ENCODE measurements at regions not wholly inside any gene's neighbourhood (a gene's known extent, or its start where the extent isn't known, plus 50 kb on each side); places are given as distances from the start of the nearest gene placed in this dataset.

DNA sequence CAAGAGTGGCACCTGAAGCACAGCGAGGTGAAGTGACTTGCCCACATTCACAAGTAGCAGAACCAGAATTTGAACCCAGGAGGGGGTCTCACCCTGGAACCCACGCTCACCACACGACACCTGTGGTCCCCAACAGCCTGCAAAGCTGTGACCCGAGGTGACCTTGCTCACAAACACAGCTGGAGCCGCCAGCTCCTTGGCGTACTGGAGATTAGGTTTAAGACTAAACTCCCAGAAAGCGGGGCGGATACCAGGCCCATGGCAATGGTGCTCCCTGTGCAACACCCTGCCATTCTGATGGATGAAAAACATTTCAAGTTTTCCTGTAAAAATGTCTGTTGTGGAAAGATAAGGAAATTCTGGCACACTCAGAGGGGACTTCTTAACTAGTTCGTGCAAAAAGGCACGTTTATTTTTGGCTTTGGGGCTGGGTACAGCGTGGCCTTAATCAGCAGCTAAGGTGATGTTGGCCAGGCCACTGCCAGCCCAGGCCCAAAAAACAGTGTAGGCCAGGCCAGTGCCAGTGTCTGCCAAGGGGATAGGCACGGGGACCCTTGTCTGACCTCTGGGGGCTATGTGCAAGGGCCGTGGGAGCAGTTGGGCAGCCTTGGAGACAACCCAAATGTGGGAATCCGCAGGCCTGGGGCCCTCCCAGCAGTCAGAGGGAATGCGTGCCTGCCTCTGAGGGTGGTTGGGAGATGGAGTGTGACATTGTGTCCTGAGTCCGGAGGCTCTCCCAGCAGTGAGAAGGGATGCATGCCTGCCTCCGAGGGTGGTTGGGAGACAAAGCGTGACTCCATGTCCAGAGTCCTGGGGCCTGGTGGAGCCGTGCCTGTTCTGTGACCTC, 185.0 kb upstream of the HS6ST1 start:
- TF ChIP-seq, protein P1, sequence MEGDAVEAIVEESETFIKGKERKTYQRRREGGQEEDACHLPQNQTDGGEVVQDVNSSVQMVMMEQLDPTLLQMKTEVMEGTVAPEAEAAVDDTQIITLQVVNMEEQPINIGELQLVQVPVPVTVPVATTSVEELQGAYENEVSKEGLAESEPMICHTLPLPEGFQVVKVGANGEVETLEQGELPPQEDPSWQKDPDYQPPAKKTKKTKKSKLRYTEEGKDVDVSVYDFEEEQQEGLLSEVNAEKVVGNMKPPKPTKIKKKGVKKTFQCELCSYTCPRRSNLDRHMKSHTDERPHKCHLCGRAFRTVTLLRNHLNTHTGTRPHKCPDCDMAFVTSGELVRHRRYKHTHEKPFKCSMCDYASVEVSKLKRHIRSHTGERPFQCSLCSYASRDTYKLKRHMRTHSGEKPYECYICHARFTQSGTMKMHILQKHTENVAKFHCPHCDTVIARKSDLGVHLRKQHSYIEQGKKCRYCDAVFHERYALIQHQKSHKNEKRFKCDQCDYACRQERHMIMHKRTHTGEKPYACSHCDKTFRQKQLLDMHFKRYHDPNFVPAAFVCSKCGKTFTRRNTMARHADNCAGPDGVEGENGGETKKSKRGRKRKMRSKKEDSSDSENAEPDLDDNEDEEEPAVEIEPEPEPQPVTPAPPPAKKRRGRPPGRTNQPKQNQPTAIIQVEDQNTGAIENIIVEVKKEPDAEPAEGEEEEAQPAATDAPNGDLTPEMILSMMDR (CRISPR knock-in tag; IDR thresholded peaks at IDR 0.05): no peak
- TF ChIP-seq ZNF251 (CRISPR knock-in tag; IDR thresholded peaks at IDR 0.05) (no peak), ZNF746 (CRISPR knock-in tag; IDR thresholded peaks at IDR 0.05) (no peak), ZNF3 (CRISPR knock-in tag; IDR thresholded peaks at IDR 0.05) (no peak), FOXJ3 (CRISPR knock-in tag; IDR thresholded peaks at IDR 0.05; ENCODE audit: borderline replicate concordance) (no peak), ZNF407 (CRISPR knock-in tag; IDR thresholded peaks at IDR 0.05; ENCODE audit: not compliant biosample characterization) (no peak), TCF7L2 (IDR thresholded peaks at IDR 0.05; ENCODE audit: low read depth, low read length) (no peak), SP5 (CRISPR knock-in tag; IDR thresholded peaks at IDR 0.05; ENCODE audit: borderline replicate concordance, low read depth) (no peak)
- TF ChIP-seq, protein P2, sequence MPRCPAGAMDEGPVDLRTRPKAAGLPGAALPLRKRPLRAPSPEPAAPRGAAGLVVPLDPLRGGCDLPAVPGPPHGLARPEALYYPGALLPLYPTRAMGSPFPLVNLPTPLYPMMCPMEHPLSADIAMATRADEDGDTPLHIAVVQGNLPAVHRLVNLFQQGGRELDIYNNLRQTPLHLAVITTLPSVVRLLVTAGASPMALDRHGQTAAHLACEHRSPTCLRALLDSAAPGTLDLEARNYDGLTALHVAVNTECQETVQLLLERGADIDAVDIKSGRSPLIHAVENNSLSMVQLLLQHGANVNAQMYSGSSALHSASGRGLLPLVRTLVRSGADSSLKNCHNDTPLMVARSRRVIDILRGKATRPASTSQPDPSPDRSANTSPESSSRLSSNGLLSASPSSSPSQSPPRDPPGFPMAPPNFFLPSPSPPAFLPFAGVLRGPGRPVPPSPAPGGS (CRISPR knock-in tag; IDR thresholded peaks at IDR 0.05): no peak
